ENCODE measurements at regions not wholly inside any gene's neighbourhood (a gene's known extent, or its start where the extent isn't known, plus 50 kb on each side); places are given as distances from the start of the nearest gene placed in this dataset.

- no peak for TF ChIP-seq CTCF (IDR thresholded peaks at IDR 0.05; ENCODE audit: low read depth, low read length)
- no peak for TF ChIP-seq EZH2phosphoT487 (IDR thresholded peaks at IDR 0.05; ENCODE audit: low read depth)
Measured at GRCh38 chrY:15447959-15448358, 923.6 kb downstream of the NLGN4Y start.
